ENCODE measurements at regions not wholly inside any gene's neighbourhood (a gene's known extent, or its start where the extent isn't known, plus 50 kb on each side); places are given as distances from the start of the nearest gene placed in this dataset.

- ChIA-PET CTCF (no interaction called here), POLR2A (no interaction called here)
- H3K79me2 ChIP-seq (ENCODE audit: control insufficient read depth, insufficient read depth, low read length): no peaks in the 10 kb centered on the region
- FAIRE-seq (peak; percentile 12), DNase-seq (ENCODE audit: low read depth, low spot score) (no peak)
- no peaks in the 10 kb centered on the region for H4K20me1 ChIP-seq (replicated peaks; ENCODE audit: control insufficient read depth, extremely low read depth, insufficient read depth, low read length)
- TF ChIP-seq GATA2 (IDR thresholded peaks at IDR 0.05; ENCODE audit: insufficient read depth, insufficient read length, low read depth, low read length) (no peak), POLR2A (IDR thresholded peaks at IDR 0.05; ENCODE audit: low read depth, low read length) (no peak), MAX (IDR thresholded peaks at IDR 0.05; ENCODE audit: insufficient read depth, insufficient read length) (no peak), POLR2AphosphoS5 (IDR thresholded peaks at IDR 0.05; ENCODE audit: insufficient read depth, low read depth, low read length) (no peak), MYC (IDR thresholded peaks at IDR 0.05; ENCODE audit: low read depth, low read length) (no peak), JUN (IDR thresholded peaks at IDR 0.05; ENCODE audit: borderline replicate concordance, insufficient read depth, insufficient read length, low read depth) (no peak)
- intact Hi-C loops (cut with micrococcal nuclease): no loop called here
- no peak overlapping the region for H3K4me2 ChIP-seq (ENCODE audit: insufficient read depth, low read length)
- no TSS peak for BruUV-seq (replicated peaks)
- dilution Hi-C loops (cut with MboI; ENCODE audit: extremely low pct_ligation_motif_present, low sequenced_read_pairs): no loop called here
- no peaks in the 10 kb centered on the region for H3K4me1 ChIP-seq (ENCODE audit: control insufficient read depth, extremely low read depth, insufficient read depth, low read length)
- H2AFZ ChIP-seq (ENCODE audit: low read depth, low read length): no peak overlapping the region
- no peaks in the 10 kb centered on the region for H3K9me1 ChIP-seq (replicated peaks; ENCODE audit: control insufficient read depth, extremely low read depth, insufficient read depth, low read length)
- no peak overlapping the region for H3K9ac ChIP-seq (replicated peaks; ENCODE audit: extremely low read depth, insufficient read depth, low read length)
- no peak overlapping the region for H3K27ac ChIP-seq (ENCODE audit: insufficient read depth, low read depth, low read length)
- H3K27me3 ChIP-seq (ENCODE audit: control insufficient read depth in 2 of 2, insufficient read depth in 2 of 2, low read length in 2 of 2): peaks cover 0 to 7% of the 10 kb centered on the region in 2 experiments
- H3K4me3 ChIP-seq (replicated peaks in 1 of 3; ENCODE audit: insufficient read depth in 1 of 3, low read depth in 1 of 3, low read length in 3 of 3): no peak overlapping the region
- H3K9me3 ChIP-seq (replicated peaks; ENCODE audit: control insufficient read depth, insufficient read depth, low read length): no peaks in the 10 kb centered on the region
- H3K36me3 ChIP-seq (ENCODE audit: control insufficient read depth in 2 of 2, extremely low read depth in 1 of 2, insufficient read depth in 2 of 2, low read length in 2 of 2): no peaks in the 10 kb centered on the region
Measured at GRCh38 chr1:86271046-86271445, 114.5 kb upstream of the COL24A1 start.

GRCh38 chr1:86263101-86263500, 106.5 kb upstream of the COL24A1 start:
- dilution Hi-C loops (cut with MboI; ENCODE audit: extremely low pct_ligation_motif_present, low sequenced_read_pairs): no loop called here
- DNase-seq (ENCODE audit: low read depth, low spot score) (no peak), FAIRE-seq (no peak)
- Histone ChIP-seq H4K20me1 (replicated peaks; ENCODE audit: control insufficient read depth, extremely low read depth, insufficient read depth, low read length) (peaks cover 2% of the 10 kb centered on the region), H3K9ac (replicated peaks; ENCODE audit: extremely low read depth, insufficient read depth, low read length) (no peak overlapping the region), H3K27me3 (ENCODE audit: control insufficient read depth in 2 of 2, insufficient read depth in 2 of 2, low read length in 2 of 2) (peaks cover 4 to 5% of the 10 kb centered on the region in 2 experiments), H3K79me2 (ENCODE audit: control insufficient read depth, insufficient read depth, low read length) (no peaks in the 10 kb centered on the region), H3K4me1 (ENCODE audit: control insufficient read depth, extremely low read depth, insufficient read depth, low read length) (no peaks in the 10 kb centered on the region), H3K4me3 (replicated peaks in 1 of 3; ENCODE audit: insufficient read depth in 1 of 3, low read depth in 1 of 3, low read length in 3 of 3) (no peak overlapping the region), H3K36me3 (ENCODE audit: control insufficient read depth in 2 of 2, extremely low read depth in 1 of 2, insufficient read depth in 2 of 2, low read length in 2 of 2) (no peaks in the 10 kb centered on the region), H3K4me2 (ENCODE audit: insufficient read depth, low read length) (no peak overlapping the region), H2AFZ (ENCODE audit: low read depth, low read length) (no peak overlapping the region), H3K27ac (ENCODE audit: insufficient read depth, low read depth, low read length) (no peak overlapping the region), H3K9me1 (replicated peaks; ENCODE audit: control insufficient read depth, extremely low read depth, insufficient read depth, low read length) (no peaks in the 10 kb centered on the region), H3K9me3 (replicated peaks; ENCODE audit: control insufficient read depth, insufficient read depth, low read length) (no peaks in the 10 kb centered on the region)
- no TSS peak for BruUV-seq (replicated peaks)
- CTCF ChIA-PET: no interaction called here
- TF ChIP-seq MAX (IDR thresholded peaks at IDR 0.05; ENCODE audit: insufficient read depth, insufficient read length) (no peak), MYC (IDR thresholded peaks at IDR 0.05; ENCODE audit: low read depth, low read length) (no peak), POLR2AphosphoS5 (IDR thresholded peaks at IDR 0.05; ENCODE audit: insufficient read depth, low read depth, low read length) (no peak), JUN (IDR thresholded peaks at IDR 0.05; ENCODE audit: borderline replicate concordance, insufficient read depth, insufficient read length, low read depth) (no peak), GATA2 (IDR thresholded peaks at IDR 0.05; ENCODE audit: insufficient read depth, insufficient read length, low read depth, low read length) (no peak), FOS (IDR thresholded peaks at IDR 0.05; ENCODE audit: borderline replicate concordance, insufficient read depth, low read length) (no peak), CTCF (IDR thresholded peaks at IDR 0.05; ENCODE audit: extremely low read depth in 1 of 2, insufficient read depth in 1 of 2, low read depth in 1 of 2, low read length in 2 of 2) (no peak), POLR2A (IDR thresholded peaks at IDR 0.05; ENCODE audit: low read depth, low read length) (no peak)
- intact Hi-C loops (cut with micrococcal nuclease): no loop called here
- POLR2A ChIA-PET: no interaction called here

Measured in endothelial cell of umbilical vein (primary cell).